K562 (cell line): ENCODE measurements at regions not wholly inside any gene's neighbourhood (a gene's known extent, or its start where the extent isn't known, plus 50 kb on each side); places are given as distances from the start of the nearest gene placed in this dataset.

ENCODE experiments used
- ATAC-seq: fragments of 200-7000 bp; cut with Tn5 transposase; 3 replicates; pipeline ENCODE4 v1.9.1; 2020; ENCODE audit warnings: moderate library complexity
- BruUV-seq: library from RNA; stranded (reverse); fragments of 400-500 nt; replicated peaks from 2 replicates; lab custom pipeline; 2021; lab: Mats Ljungman, UMichigan
- CTCF ChIA-PET: fragments of 300-600 bp; formaldehyde crosslinking; extraction: SDS; loops from one replicate; lab custom pipeline; 2021; ENCODE audit warnings: low intra/inter-chr PET ratio; lab: Yijun Ruan, JAX
- POLR2A ChIA-PET: fragments of 300-600, 350-650 bp; sonication (Branson Sonifier 250); formaldehyde crosslinking; extraction: SDS; loops from one replicate; lab custom pipeline; 2021; ENCODE audit warnings: antibody characterized with exemption, inconsistent platforms; lab: Yijun Ruan, JAX
- DNase-seq, 4 experiments: peaks; one replicate each; pipeline versions ENCODE4 v3.0.0 to v3.0.0-alpha.2; 2011 to 2018; ENCODE audit warnings: low spot score in 3 of 4, mixed read lengths in 3 of 4; ENCODE audit errors: extremely low read depth in 1 of 4
- FAIRE-seq: peaks from 2 replicates; lab custom pipeline; 2011; peaks lifted over from hg19 to GRCh38; lab: Jason Lieb, UNC
- H2AFZ ChIP-seq: 2 replicates; pipeline ENCODE4 v1.6.0; 2011; ENCODE audit warnings: low read depth, low read length, control low read depth, inconsistent platforms
- H3K27ac ChIP-seq: fragments of 200-600 bp; 3 replicates; pipeline ENCODE4 v1.8.0; 2011; ENCODE audit warnings: low read depth, mild to moderate bottlenecking, control low read depth, inconsistent platforms, low read length, moderate library complexity, mixed read lengths; ENCODE audit errors: extremely low read depth
- H3K27me3 ChIP-seq, 2 experiments: fragments of 300-600 bp in 1 of 2; 2 replicates in 1 of 2; 3 replicates in 1 of 2; pipeline versions ENCODE4 v1.6.0 to v1.8.0; 2011; ENCODE audit warnings: inconsistent platforms in 2 of 2, low read length in 2 of 2, mild to moderate bottlenecking in 1 of 2, mixed read lengths in 1 of 2, moderate library complexity in 1 of 2; ENCODE audit not compliant: control insufficient read depth in 2 of 2, insufficient read depth in 2 of 2
- H3K36me3 ChIP-seq: fragments of 300-600 bp; 3 replicates; pipeline ENCODE4 v1.8.0; 2011; ENCODE audit warnings: mild to moderate bottlenecking, low read length, inconsistent platforms; ENCODE audit not compliant: control insufficient read depth, insufficient read depth
- H3K4me1 ChIP-seq, 2 experiments: fragments of 200-600 bp in 1 of 2; replicated peaks in 1 of 2; 2 replicates in 1 of 2; 3 replicates in 1 of 2; pipeline versions ENCODE4 v1.5.1 to v1.8.0; 2011; ENCODE audit warnings: inconsistent platforms in 2 of 2, low read length in 2 of 2, mild to moderate bottlenecking in 1 of 2, mixed read lengths in 1 of 2, moderate library complexity in 1 of 2; ENCODE audit not compliant: control insufficient read depth in 2 of 2, insufficient read depth in 2 of 2
- H3K4me2 ChIP-seq: 2 replicates; pipeline ENCODE4 v1.6.1; 2011; ENCODE audit warnings: low read length, control low read depth, inconsistent platforms, mixed read lengths; ENCODE audit not compliant: insufficient read depth
- H3K4me3 ChIP-seq: fragments of 200-600 bp; sonication (generic), shearing (Covaris generic); 2 replicates; pipeline ENCODE4 v1.5.1; 2016; ENCODE audit warnings: control low read depth, inconsistent platforms
- H3K79me2 ChIP-seq: fragments of 200-600 bp; 3 replicates; pipeline ENCODE4 v1.8.0; 2011; ENCODE audit warnings: low read length, inconsistent platforms; ENCODE audit not compliant: control insufficient read depth, insufficient read depth
- H3K9ac ChIP-seq, 2 experiments: 2 replicates each; pipeline versions ENCODE4 v1.6.0 to v1.6.1; 2011; ENCODE audit warnings: low read depth in 2 of 2, low read length in 2 of 2, control low read depth in 1 of 2, inconsistent platforms in 1 of 2, mild to moderate bottlenecking in 1 of 2, mixed read lengths in 1 of 2; ENCODE audit not compliant: insufficient read depth in 1 of 2
- H3K9me1 ChIP-seq: one replicate; pipeline ENCODE4 v1.6.0; 2011; ENCODE audit warnings: inconsistent platforms, mild to moderate bottlenecking, low read length, moderate library complexity; ENCODE audit not compliant: control insufficient read depth, insufficient read depth
- H3K9me3 ChIP-seq: replicated peaks from 2 replicates; pipeline ENCODE4 v1.5.1; 2011; ENCODE audit warnings: low read depth, low read length, inconsistent platforms; ENCODE audit not compliant: control insufficient read depth, insufficient read depth
- H4K20me1 ChIP-seq: replicated peaks from 2 replicates; pipeline ENCODE4 v1.6.1; 2011; ENCODE audit warnings: low read length, inconsistent platforms, mixed read lengths; ENCODE audit not compliant: control insufficient read depth, insufficient read depth
- ATF3 ChIP-seq, 2 experiments: fragments of 450-650 bp in 1 of 2; sonication (generic) in 1 of 2; formaldehyde crosslinking in 1 of 2; IDR thresholded peaks in 1 of 2; conservative IDR thresholded peaks in 1 of 2; 2 replicates each; pipeline versions ENCODE4 v1.6.1 to v1.8.1; 2016 to 2023; ENCODE audit warnings: mild to moderate bottlenecking in 2 of 2, moderate library complexity in 2 of 2, inconsistent platforms in 1 of 2, missing genetic modification reagents in 1 of 2
- HDAC6 ChIP-seq: IDR thresholded peaks from 2 replicates; pipeline ENCODE4 v1.6.1; 2012; ENCODE audit warnings: low read depth, mild to moderate bottlenecking, control low read depth, inconsistent platforms, low read length, moderate library complexity
- L3MBTL2 ChIP-seq: fragments of 450-650 bp; IDR thresholded peaks from 2 replicates; pipeline ENCODE4 v1.6.1; 2016; ENCODE audit warnings: mild to moderate bottlenecking, moderate library complexity
- MTA3 ChIP-seq: fragments of 450-650 bp; formaldehyde crosslinking; IDR thresholded peaks from 2 replicates; pipeline ENCODE4 v1.6.1; 2017; ENCODE audit warnings: mild to moderate bottlenecking, borderline replicate concordance
- NFIX ChIP-seq: fragments of 250-450 bp; sonication (Bioruptor Pico); IDR thresholded peaks from 2 replicates; pipeline ENCODE4 v1.4.0; 2020; ENCODE audit warnings: low read depth, mild to moderate bottlenecking, moderate library complexity
- NFXL1 ChIP-seq: fragments of 450-650 bp; formaldehyde crosslinking; IDR thresholded peaks from 2 replicates; pipeline ENCODE4 v1.4.0; 2021; ENCODE audit warnings: mild to moderate bottlenecking
- PATZ1 ChIP-seq: fragments of 250-450 bp; sonication (Bioruptor Pico); IDR thresholded peaks from 2 replicates; pipeline ENCODE4 v1.5.0; 2020; ENCODE audit warnings: mild to moderate bottlenecking, borderline replicate concordance
- PYGO2 ChIP-seq: fragments of 450-650 bp; IDR thresholded peaks from 2 replicates; pipeline ENCODE4 v1.6.1; 2016; ENCODE audit warnings: mild to moderate bottlenecking, missing genetic modification characterization, moderate library complexity, missing compliant biosample characterization
- RCOR1 ChIP-seq, 2 experiments: IDR thresholded peaks; 2 replicates each; pipeline ENCODE4 v1.6.1; 2012; ENCODE audit warnings: low read depth in 2 of 2, low read length in 2 of 2, borderline replicate concordance in 1 of 2, improper control_type of control experiment in 1 of 2
- TAF1 ChIP-seq: IDR thresholded peaks from 2 replicates; pipeline ENCODE4 v1.6.1; 2011; ENCODE audit warnings: mild to moderate bottlenecking, low read length, moderate library complexity; ENCODE audit not compliant: insufficient read depth, control insufficient read depth, severe bottlenecking; ENCODE audit errors: extremely low read depth
- TBP ChIP-seq: optimal IDR thresholded peaks from 2 replicates; pipeline ENCODE3; 2011; ENCODE audit warnings: low read depth, low read length, improper control_type of control experiment
- ZBTB9 ChIP-seq: fragments of 450-650 bp; formaldehyde crosslinking; IDR thresholded peaks from 2 replicates; pipeline ENCODE4 v1.4.0; 2020; ENCODE audit warnings: mild to moderate bottlenecking, moderate library complexity
- WGBS: fragments of 100-300 bp; shearing (Covaris generic); methylation state at CpG from one replicate; pipeline ENCODE4 v1.1.6; 2016; ENCODE audit warnings: low coverage, mixed read lengths; ENCODE audit not compliant: insufficient coverage; ENCODE audit errors: missing lambda C conversion rate; 5-methylcytosine and 5-hydroxymethylcytosine counted together
- in situ Hi-C: fragments of 300-500 bp; cut with MboI; formaldehyde crosslinking; loops from 4 replicates; pipeline ENCODE4 v1.15.0; 2018; ENCODE audit warnings: inconsistent platforms, mixed read lengths
- intact Hi-C: fragments of 100-400 bp; cut with micrococcal nuclease; formaldehyde crosslinking; loops from 2 replicates; pipeline ENCODE4 v1.14.2; 2022

GRCh38 chr7:21104124-21104500 is 317.4 kb upstream of the SP8 start:
- CTCF ChIA-PET: no interaction called here
- intact Hi-C loops (no loop called here), in situ Hi-C loops (no loop called here)
- whole genome bisulfite sequencing: 0% methylated on average over 4 of the region's 4 CpGs
- H3K4me2 ChIP-seq: no peak overlapping the region
- H3K9me1 ChIP-seq: no peaks in the 10 kb centered on the region
- H3K9ac ChIP-seq: no peak overlapping the region
- H3K27ac ChIP-seq: no peak overlapping the region
- ATAC-seq: no peak
- H3K27me3 ChIP-seq: no peaks in the 10 kb centered on the region
- H3K4me1 ChIP-seq: no peaks in the 10 kb centered on the region
- H3K36me3 ChIP-seq: no peaks in the 10 kb centered on the region
- no peaks in the 10 kb centered on the region for H4K20me1 ChIP-seq
- no peak overlapping the region for H2AFZ ChIP-seq
- TF ChIP-seq RCOR1 (IDR thresholded peaks at IDR 0.05; ENCODE audit: borderline replicate concordance in 1 of 2, low read depth in 2 of 2, low read length in 2 of 2): no peak
- no peak for TF ChIP-seq PYGO2 (tag)
- H3K9me3 ChIP-seq: no peaks in the 10 kb centered on the region
- DNase-seq: no peak
- BruUV-seq: no TSS peak
- no peaks in the 10 kb centered on the region for H3K79me2 ChIP-seq
- no peak for FAIRE-seq
- POLR2A ChIA-PET: no interaction called here
- H3K4me3 ChIP-seq: no peak overlapping the region

GRCh38 chr7:21106296-21106732 is 319.6 kb upstream of the SP8 start:
- WGBS: 0% methylated on average over 4 of the region's 4 CpGs
- Histone ChIP-seq H4K20me1 (no peaks in the 10 kb centered on the region), H3K79me2 (no peaks in the 10 kb centered on the region), H3K9me1 (no peaks in the 10 kb centered on the region), H3K4me2 (no peak overlapping the region), H3K9ac (no peak overlapping the region), H3K27ac (no peak overlapping the region), H2AFZ (no peak overlapping the region), H3K27me3 (no peaks in the 10 kb centered on the region), H3K4me3 (no peak overlapping the region), H3K9me3 (no peaks in the 10 kb centered on the region), H3K4me1 (no peaks in the 10 kb centered on the region), H3K36me3 (no peaks in the 10 kb centered on the region)
- intact Hi-C loops: no loop called here
- no peak for FAIRE-seq
- no peak for DNase-seq
- CTCF ChIA-PET: no interaction called here
- in situ Hi-C loops: no loop called here
- BruUV-seq: no TSS peak
- no peak for ATAC-seq
- POLR2A ChIA-PET: no interaction called here
- no peak for TF ChIP-seq HDAC6
- no peak for TF ChIP-seq NFIX
- no peak for TF ChIP-seq TAF1
- no peak for TF ChIP-seq MTA3
- TF ChIP-seq TBP: no peak
- TF ChIP-seq L3MBTL2: no peak
- no peak for TF ChIP-seq PATZ1 (CRISPR knock-in tag)
- TF ChIP-seq ATF3 (IDR thresholded peaks at IDR 0.05): no peak
- TF ChIP-seq ATF3 (CRISPR knock-in tag; conservative IDR thresholded peaks at IDR 0.05): no peak
- no peak for TF ChIP-seq ZBTB9 (CRISPR knock-in tag)
- no peak for TF ChIP-seq NFXL1
- TF ChIP-seq, all 486 proteins: peak for 0
